ENCODE measurements at regions not wholly inside any gene's neighbourhood (a gene's known extent, or its start where the extent isn't known, plus 50 kb on each side); places are given as distances from the start of the nearest gene placed in this dataset.

- Histone ChIP-seq H2AFZ (ENCODE audit: low read depth, low read length) (no peak overlapping the region), H3K4me2 (ENCODE audit: insufficient read depth, low read length) (no peak overlapping the region), H3K27ac (ENCODE audit: insufficient read depth, low read depth, low read length) (no peak overlapping the region), H3K9ac (replicated peaks; ENCODE audit: extremely low read depth, insufficient read depth, low read length) (no peak overlapping the region), H3K4me1 (ENCODE audit: control insufficient read depth, extremely low read depth, insufficient read depth, low read length) (no peaks in the 10 kb centered on the region), H3K79me2 (ENCODE audit: control insufficient read depth, insufficient read depth, low read length) (no peaks in the 10 kb centered on the region), H3K27me3 (ENCODE audit: control insufficient read depth in 2 of 2, insufficient read depth in 2 of 2, low read length in 2 of 2) (no peaks in the 10 kb centered on the region), H4K20me1 (replicated peaks; ENCODE audit: control insufficient read depth, extremely low read depth, insufficient read depth, low read length) (no peaks in the 10 kb centered on the region), H3K4me3 (replicated peaks in 1 of 3; ENCODE audit: insufficient read depth in 1 of 3, low read depth in 1 of 3, low read length in 3 of 3) (no peak overlapping the region), H3K9me3 (replicated peaks; ENCODE audit: control insufficient read depth, insufficient read depth, low read length) (no peaks in the 10 kb centered on the region), H3K36me3 (ENCODE audit: control insufficient read depth in 2 of 2, extremely low read depth in 1 of 2, insufficient read depth in 2 of 2, low read length in 2 of 2) (no peaks in the 10 kb centered on the region), H3K9me1 (replicated peaks; ENCODE audit: control insufficient read depth, extremely low read depth, insufficient read depth, low read length) (no peaks in the 10 kb centered on the region)
- no peak for DNase-seq (ENCODE audit: low read depth, low spot score)
- ChIA-PET CTCF (no interaction called here), POLR2A (no interaction called here)
- TF ChIP-seq MYC (IDR thresholded peaks at IDR 0.05; ENCODE audit: low read depth, low read length) (no peak), GATA2 (IDR thresholded peaks at IDR 0.05; ENCODE audit: insufficient read depth, insufficient read length, low read depth, low read length) (no peak), JUN (IDR thresholded peaks at IDR 0.05; ENCODE audit: borderline replicate concordance, insufficient read depth, insufficient read length, low read depth) (no peak), POLR2AphosphoS5 (IDR thresholded peaks at IDR 0.05; ENCODE audit: insufficient read depth, low read depth, low read length) (no peak), CTCF (IDR thresholded peaks at IDR 0.05; ENCODE audit: extremely low read depth in 1 of 2, insufficient read depth in 1 of 2, low read depth in 1 of 2, low read length in 2 of 2) (no peak), MAX (IDR thresholded peaks at IDR 0.05; ENCODE audit: insufficient read depth, insufficient read length) (no peak), EZH2 (IDR thresholded peaks at IDR 0.05; ENCODE audit: borderline replicate concordance, low read depth, low read length, severe bottlenecking) (no peak), FOS (IDR thresholded peaks at IDR 0.05; ENCODE audit: borderline replicate concordance, insufficient read depth, low read length) (no peak), POLR2A (IDR thresholded peaks at IDR 0.05; ENCODE audit: low read depth, low read length) (no peak)
- no peak for FAIRE-seq
- dilution Hi-C loops (cut with MboI; ENCODE audit: extremely low pct_ligation_motif_present, low sequenced_read_pairs), result no loop called here
- BruUV-seq (replicated peaks), result no TSS peak
- intact Hi-C loops (cut with micrococcal nuclease), result no loop called here
Observed at GRCh38 chr10:117759266-117759665, 216.7 kb downstream of the EMX2 start.

Measured in endothelial cell of umbilical vein (primary cell).